GM19351 (cell line): ENCODE measurements at regions not wholly inside any gene's neighbourhood (a gene's known extent, or its start where the extent isn't known, plus 50 kb on each side); places are given as distances from the start of the nearest gene placed in this dataset.
A peak's percentile ranks its signal among the peaks of the same experiment; 100 is the strongest.

Experiments used
- ATAC-seq: cut with Tn5 transposase; IDR thresholded peaks from one replicate; pipeline ENCODE4 v1.9.1; 2021; ENCODE audit warnings: mild to moderate bottlenecking, moderate library complexity; ENCODE audit not compliant: unreplicated experiment

DNA sequence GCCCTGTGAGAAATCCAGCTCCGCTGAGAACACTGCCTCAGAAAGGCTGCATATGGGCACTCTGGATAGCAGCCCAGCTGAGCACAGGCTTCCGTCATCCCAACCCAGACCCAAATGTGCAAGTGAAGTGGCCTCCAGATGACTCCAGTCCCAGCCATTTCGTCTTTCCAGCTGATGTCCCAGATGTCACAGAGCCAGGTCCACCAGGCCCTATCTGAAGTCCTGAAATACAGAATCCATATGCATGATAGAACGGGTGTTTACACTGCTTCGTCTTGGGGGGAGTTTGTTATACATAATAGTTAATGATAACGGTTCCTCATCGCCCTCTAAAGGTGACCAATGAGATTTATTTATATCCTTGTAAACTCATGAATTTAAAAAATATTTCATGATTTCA, 72.6 kb upstream of the TRIM2 start:
- ATAC-seq = no peak

DNA sequence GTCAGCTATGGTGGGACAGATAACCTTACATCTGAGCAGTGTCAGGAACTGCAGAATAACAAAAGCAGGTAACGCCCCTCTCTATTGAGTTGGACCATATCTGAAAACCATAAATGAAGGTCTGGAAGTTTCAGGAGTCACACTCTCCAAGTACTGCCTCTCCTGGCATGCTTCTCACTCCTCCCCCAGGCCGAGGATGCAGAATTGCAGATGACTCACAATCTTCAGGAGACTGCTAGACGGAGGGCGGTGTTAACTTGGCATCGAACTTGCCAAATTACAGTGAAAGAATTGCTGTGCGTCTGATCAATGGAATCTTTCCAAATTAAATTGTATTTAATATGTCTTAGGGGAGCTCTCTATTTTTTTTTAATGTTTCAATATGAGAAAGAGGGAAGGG, 67.1 kb upstream of the TRIM2 start:
- ATAC-seq = no peak

DNA sequence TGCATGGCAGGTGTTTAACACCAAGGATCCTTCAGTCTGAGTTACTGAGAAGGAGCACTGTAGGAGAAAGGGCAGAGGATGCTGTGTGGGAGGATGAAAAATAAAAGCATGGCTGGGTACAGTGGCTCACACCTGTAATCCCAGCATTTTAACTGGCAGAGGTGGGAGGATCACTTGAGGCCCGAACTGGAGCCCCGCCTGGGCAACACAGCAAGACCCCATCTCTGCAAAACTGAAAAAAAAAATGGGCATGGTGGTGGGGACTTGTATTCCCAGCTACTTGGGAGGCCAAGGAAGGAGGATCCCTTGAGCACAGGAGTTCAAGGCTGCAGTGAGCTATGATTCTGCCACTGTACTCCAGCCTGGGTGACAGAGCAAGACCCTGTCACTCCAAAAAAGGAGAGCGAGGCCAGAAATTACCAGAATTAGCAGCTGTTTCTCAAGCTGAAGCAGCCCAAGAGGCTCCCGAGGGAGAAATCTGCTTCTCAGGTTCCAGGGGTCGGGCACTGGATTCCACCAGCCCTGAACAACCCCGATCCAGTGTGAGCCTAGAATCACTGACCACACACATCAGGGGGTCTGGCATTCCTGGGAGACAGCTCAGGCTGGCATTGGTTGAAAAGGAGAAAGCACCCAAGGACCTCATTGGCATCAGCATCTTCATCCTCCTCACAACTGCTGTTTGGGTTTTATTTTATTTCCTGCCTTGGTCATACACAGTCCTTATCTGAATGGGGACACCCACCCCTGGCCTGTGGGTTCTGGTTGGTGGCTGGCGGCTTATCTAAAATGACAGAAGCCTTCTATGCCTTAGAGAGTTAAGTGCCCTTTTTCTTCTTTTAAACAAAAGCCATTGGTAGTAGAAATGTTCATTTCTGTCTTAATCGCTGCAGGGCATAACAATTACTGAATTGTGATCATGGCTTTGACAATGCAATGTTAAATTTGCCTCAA, 66.3 kb upstream of the TRIM2 start:
- no peak for ATAC-seq

DNA sequence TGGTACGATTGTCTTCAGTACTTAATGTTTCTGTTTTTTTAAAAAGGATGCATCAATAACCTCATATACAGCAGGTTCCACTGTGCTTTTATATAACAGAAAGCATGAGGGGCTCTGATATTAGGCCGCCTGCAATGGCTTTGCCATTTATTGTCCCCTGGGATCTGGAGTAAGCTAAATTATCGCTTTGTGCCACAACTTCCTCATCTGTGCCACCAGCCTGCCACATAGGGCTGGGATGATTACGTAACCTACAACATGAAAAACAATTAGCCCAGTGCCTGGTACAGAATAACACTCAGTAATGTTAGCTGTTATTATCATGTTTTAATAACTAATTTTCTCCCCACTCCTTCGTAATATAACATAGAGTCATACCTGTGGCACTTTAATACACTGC, 65.5 kb upstream of the TRIM2 start:
- ATAC-seq = no peak

DNA sequence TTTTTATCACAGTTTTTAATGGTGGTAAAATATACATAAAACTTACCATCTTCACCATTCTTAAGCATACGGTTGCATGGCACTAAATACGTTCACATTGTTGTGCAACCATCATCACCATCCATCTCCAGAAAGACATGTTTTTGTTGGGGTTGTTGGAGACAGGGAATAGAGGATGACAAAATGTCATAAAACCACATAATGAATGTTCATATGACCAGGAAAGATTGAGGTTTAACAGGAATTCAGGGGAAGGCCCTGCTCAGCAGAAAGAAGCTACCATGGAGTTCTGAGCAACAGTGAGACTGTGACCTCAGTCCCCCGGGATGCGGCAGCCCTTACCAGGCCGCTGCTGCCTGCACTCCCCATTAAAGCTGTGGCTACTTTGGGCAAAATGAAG, 63.9 kb upstream of the TRIM2 start:
- no peak for ATAC-seq

DNA sequence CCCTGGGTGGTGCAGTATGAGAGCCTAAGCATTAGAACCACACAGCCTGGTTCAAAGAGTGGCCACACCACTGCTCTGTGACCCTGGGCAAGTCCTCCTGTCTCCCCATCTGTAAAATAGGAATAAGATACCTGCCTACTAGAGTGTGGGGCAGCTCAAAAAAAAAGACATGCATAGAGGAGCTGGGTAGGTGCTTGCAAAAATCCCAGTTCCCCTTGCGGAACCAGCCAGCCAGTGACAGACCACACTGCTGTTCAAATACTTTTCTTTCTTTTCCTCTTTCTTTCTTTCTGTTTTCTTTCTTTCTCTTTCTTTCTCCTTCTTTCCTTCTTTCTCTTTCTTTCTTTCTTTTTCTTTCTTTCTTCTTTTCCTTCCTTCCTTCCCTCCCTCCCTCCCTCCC, 63.0 kb upstream of the TRIM2 start:
- no peak for ATAC-seq

DNA sequence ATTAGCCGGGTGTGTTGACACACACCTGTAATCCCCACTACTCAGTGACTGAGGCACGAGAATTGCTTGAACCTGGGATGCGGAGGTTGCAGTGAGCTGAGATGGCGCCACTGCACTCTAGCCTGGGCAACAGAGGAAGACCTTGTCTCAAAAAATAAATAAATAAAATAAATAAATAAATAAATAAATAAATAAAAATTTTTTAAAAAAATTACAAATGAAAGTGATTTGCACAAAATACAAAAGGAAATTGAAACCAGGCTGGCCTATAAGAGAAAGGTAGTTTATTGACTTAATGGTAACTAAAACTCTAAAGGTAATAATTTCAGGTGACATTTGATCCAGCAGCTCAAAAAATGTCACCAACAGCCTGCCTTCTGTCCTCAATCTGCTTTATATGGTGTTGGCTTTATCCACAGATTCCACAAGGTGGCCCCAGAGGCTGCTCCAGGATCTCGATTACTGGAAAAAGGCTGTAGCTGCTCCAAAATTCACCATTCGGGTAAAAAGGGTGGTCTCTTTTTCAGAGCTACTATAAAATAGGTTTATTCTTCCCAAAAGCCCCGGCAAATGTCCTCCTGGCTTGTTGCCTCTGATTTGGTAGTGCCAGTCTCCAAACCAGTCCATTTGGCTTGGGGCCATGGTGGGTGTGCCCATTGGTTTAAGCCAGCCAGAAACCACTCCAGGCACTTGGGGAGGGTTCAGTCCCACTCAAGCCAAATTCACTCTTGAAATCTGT, 61.4 kb upstream of the TRIM2 start:
- no peak for ATAC-seq

DNA sequence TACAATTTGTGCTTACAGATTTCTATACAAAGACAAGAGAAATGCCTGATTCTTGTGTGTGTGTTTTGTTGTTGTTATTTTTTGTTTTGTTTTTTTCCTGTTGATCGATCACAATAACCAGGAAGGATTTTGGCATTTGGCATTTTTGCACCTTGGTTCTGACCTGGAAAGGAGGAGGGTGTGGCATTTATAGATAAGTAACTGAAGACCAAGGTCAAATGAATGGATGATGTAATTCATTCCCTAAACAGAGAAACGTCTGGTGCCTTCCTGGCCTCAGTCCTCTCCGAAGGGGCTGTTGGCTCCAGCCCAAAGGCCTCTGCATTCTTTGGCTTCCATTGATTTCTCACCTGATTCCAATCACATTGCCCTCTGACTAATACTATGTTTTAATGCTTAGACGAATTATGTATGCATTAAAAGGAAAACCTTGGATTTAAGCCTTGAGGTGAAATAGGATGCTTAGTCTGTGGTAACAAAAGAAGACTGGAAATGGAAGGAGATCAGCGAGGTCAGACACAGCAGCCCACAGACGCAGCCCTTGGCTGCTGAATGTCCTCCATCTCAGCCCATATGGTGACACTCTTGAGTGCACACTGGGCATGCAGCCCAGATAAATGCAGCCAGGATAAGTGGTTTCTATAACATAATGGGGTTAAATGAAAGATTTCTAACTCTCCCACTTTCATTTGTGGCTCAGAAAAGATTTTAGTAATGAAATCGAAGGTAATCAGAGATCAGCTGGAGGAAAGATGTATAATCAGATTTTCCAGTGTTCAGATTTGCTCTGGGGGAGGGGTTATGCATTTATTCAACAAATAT, 60.5 kb upstream of the TRIM2 start:
- ATAC-seq = peak; percentile 52

DNA sequence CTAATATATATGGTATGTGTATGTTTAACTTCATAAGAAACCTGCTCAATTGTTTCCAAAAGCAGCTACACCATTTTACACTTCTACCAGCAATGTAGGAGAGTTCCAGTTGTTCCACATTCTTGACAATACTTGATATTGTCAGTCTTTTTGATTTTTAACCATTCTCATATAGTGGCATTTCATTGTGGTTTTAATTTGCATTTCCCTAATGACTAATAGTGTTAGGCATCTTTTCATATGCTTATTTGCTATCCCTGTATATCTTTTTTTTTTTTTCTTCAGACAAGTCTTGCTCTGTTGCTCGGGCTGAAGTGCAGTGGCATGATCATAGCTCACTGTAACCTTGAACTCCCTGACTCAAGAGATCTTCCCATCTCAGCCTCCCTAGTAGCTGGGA, 58.2 kb upstream of the TRIM2 start:
- ATAC-seq = no peak

DNA sequence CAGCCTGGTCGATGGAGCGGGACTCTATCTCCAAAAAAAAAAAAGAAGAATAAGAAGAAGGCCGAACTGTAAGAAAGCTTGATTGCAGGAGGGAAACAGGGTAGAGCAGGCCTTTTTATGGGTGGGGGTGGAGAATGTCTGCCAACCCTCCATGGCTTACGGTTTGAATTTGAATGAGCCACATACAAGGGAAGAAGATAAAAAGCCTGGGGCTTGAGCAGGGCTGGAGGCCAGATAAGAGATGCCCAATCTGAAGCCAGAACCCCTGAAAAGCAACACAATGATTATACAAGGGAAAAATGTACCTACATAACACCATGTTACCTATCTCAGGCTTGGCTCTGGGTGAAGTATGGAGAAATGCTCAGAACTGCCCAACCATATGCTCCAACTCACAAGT, 57.3 kb upstream of the TRIM2 start:
- no peak for ATAC-seq

DNA sequence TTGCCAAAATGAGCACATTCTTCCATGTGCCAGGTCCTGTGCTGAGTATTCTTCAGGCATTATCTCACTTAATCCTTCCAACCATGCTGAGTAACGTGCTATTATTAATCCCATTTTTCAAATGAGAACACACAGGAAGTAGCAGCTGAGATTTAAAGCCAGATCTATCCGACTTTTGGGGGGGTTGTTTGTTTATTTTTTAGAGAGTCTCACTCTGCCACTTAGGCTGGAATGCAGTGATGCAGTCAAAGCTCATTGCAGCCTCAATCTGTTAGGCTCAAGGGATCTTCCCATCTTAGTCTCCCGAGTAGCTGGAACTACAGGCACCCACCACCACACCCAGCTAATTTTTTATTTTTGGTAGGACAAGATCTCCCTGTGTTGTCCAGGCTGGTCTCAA, 55.5 kb upstream of the TRIM2 start:
- no peak for ATAC-seq

DNA sequence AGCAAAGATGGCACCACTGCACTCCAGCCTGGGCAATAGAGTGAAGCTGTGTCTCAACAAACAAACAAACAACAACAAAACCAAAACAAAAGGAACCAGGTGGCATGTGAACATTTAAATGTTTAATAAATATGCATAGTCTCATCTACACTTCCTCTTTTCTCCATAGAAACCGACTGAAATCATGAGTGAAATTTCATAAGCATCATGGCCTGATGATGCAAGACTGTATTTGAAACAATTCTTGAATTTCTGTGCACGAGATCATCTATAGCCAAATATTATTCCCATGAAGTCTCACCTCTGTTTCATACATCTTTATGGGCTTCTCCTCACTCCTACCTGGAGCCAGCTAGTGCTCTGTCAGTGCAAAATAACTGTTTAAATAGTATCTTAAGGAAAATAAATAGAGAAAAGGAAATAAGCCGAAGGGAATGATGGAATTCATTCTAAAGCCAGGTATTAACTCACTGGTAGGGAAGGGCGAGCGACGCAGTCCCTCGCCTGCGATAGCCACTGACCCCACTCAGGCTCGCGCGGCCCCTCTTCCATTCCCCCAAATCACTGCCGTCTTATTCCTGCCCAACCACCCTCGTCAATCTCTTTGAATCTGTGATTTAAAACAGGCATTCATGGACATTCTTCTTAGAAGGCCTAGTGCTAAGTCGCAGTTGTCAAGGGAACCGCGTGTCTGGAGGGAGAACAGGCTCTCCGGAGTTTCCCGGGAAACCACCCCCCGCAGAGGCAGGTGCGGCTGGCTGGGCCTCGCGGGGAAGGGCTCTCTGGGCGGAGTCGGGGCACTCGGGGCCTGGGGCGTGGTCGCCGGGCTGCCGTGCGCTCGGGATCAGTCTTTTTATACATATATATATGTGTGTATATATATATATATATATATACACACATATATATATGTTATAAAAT, 52.4 kb upstream of the TRIM2 start:
- no peak for ATAC-seq

DNA sequence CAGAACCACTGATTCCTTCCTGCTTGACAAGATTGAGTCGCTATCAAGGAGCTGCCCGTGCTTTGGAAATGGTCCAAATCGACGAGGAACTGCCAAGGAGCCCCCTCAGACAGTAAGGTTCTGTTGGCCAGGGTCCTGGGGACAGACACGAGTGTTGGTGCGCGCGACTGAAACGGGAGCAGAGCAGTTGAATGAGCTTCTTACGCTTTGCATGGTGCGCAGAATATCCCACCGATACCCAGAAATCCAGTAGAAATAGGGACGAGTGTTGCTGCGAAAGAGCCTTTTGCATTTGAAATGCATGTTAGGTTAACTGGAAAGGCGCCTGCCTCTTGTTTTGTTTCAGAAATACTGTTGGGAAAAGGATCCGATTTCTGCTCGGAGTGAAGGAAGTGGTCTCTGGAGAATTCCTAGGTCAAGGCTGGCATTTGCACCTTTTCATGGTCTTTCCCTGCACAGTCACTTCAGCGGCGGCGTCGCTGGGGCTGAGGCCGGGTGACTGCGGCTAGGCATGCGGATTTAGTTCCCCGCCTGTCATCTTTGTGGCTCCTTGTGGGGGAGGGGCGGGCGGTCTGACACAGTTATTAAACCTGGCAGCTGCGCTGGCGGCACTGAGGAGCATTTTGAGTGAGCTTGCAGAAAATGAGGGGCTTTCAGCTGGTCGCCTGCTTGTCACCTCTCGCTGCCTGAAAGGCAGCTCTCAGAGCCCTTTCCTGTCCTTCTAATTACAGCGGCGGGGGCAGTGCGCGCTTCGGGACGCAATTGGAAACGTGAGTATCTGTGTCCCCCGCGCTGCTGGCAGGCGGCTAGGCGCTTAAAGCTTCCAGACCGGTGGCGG, 51.5 kb upstream of the TRIM2 start:
- peak; percentile 17 for ATAC-seq

DNA sequence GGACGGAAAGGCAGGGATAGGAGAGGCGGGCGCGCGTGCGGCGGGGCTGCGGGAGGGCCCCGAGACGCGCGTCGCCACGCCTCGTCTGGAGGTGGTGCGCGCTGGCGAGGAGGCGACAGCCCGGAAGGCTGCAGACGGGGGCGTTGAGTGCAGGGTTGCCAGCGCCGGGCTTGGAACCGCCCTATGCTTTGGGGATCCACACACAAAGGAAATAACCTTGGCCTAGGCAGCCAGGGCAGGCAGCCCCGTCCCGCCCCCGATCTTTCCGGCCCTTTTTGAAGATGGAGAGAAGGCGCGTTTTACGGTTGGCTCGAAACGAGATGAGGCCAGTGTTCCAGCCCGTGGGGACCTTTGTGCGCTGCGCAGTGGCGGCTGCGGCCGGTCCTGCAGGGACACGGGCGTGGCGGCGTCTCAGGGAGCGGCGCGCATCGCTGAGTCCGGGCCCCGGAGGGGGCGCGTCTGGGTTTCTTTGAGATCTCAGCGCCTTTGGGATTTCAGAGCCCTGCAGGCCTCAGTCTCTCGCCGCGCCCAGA, 50.8 kb upstream of the TRIM2 start:
- peak; percentile 55 for ATAC-seq

DNA sequence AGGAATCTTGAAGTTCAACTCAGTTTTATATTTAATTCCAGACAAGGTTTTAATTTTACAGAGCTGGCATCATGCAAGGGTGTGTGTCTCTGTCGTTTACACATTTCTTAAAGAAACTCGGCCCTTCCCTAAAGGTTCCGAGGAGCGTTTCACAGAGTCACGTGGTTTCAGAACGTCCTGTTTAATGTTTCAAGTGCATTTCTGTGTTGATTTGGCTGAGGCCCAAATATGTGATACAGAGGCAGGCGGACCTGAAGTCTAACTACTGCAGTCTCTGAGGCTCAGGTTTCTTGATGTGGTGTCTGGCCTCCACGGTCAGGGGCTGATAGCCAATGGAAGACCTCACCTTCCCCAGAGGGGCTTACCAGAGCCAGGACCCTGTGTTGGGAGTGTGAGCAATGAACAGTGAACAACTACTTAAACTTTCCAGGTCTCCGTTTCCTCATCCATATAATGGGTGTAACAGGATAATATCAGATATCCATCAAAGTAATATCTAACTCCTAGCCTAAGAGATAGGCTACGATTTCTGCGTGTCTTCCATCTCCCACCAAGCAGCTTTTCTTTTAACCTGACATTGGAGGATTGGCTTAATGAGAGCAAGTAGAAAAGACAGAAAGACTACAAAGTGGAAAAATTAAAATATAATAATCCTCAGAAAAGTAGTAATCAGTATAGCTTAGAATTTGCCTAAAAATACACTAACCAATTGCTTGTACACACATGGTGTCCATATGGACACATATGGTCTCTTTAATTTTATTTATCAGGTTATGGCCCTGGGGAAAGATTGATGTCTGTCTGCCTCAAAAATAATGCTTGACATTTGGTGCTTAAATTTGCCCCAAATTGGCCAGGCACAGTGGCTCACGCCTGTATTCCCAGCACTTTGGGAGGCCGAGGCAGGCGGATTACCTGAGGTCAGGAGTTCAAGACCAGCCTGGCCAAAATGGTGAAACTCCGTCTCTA, 50.0 kb upstream of the TRIM2 start:
- ATAC-seq = no peak
